ENCODE measurements at regions not wholly inside any gene's neighbourhood (a gene's known extent, or its start where the extent isn't known, plus 50 kb on each side); places are given as distances from the start of the nearest gene placed in this dataset.

GRCh38 chr4:96913441-96914080, 1073.7 kb downstream of the PDHA2 start:
- TF ChIP-seq CTCF (IDR thresholded peaks at IDR 0.05; ENCODE audit: low read length) (no peak), EZH2 (IDR thresholded peaks at IDR 0.05; ENCODE audit: borderline replicate concordance, low read length) (no peak)
